IMR-90 (cell line): ENCODE measurements at regions not wholly inside any gene's neighbourhood (a gene's known extent, or its start where the extent isn't known, plus 50 kb on each side); places are given as distances from the start of the nearest gene placed in this dataset.

Experiments used
- ATAC-seq: fragments of 200-7000 bp; cut with Tn5 transposase; 2 replicates; pipeline ENCODE4 v1.9.1; 2020; ENCODE audit warnings: low read depth, mild to moderate bottlenecking, moderate library complexity
- BruUV-seq: library from RNA; stranded (reverse); fragments of 400-500 nt; replicated peaks from 2 replicates; lab custom pipeline; 2021; lab: Mats Ljungman, UMichigan
- CTCF ChIA-PET: fragments of 300-600 bp; formaldehyde crosslinking; extraction: SDS; loops from one replicate; lab custom pipeline; 2021; ENCODE audit warnings: antibody characterized with exemption; lab: Yijun Ruan, JAX
- POLR2A ChIA-PET: fragments of 300-600 bp; sonication (Branson Sonifier 250); formaldehyde crosslinking; loops from one replicate; lab custom pipeline; 2022; ENCODE audit warnings: antibody characterized with exemption; ENCODE audit not compliant: unreplicated experiment; lab: Charles Lee
- DNase-seq: peaks from one replicate; pipeline ENCODE4 v3.0.0; 2013
- H2AFZ ChIP-seq: replicated peaks from 2 replicates; pipeline ENCODE3; 2013; ENCODE audit warnings: low read length, mild to moderate bottlenecking; ENCODE audit not compliant: poor library complexity
- H2AK5ac ChIP-seq: 2 replicates; pipeline ENCODE4 v1.6.1; 2013; ENCODE audit warnings: low read depth, low read length, inconsistent platforms
- H2AK9ac ChIP-seq: replicated peaks from 2 replicates; pipeline ENCODE3; 2013; ENCODE audit warnings: mild to moderate bottlenecking, low read depth, low read length, moderate library complexity; ENCODE audit not compliant: poor library complexity
- H2BK120ac ChIP-seq: 2 replicates; pipeline ENCODE4 v1.6.1; 2013; ENCODE audit warnings: low read depth, low read length, inconsistent platforms
- H2BK15ac ChIP-seq: 3 replicates; pipeline ENCODE4 v1.6.1; 2013; ENCODE audit warnings: low read depth, low read length, inconsistent platforms
- H2BK20ac ChIP-seq: 2 replicates; pipeline ENCODE4 v1.6.1; 2013; ENCODE audit warnings: low read depth, mild to moderate bottlenecking, inconsistent platforms, low read length, moderate library complexity
- H2BK5ac ChIP-seq: 2 replicates; pipeline ENCODE4 v1.6.1; 2013; ENCODE audit warnings: mild to moderate bottlenecking, low read depth, low read length, inconsistent platforms; ENCODE audit not compliant: poor library complexity, severe bottlenecking
- H3K14ac ChIP-seq: replicated peaks from 2 replicates; pipeline ENCODE4 v1.6.1; 2013; ENCODE audit warnings: low read depth, low read length, inconsistent platforms
- H3K18ac ChIP-seq: 2 replicates; pipeline ENCODE4 v1.6.1; 2013; ENCODE audit warnings: low read depth, low read length, control low read depth
- H3K23ac ChIP-seq: 2 replicates; pipeline ENCODE4 v1.6.1; 2013; ENCODE audit warnings: low read depth, low read length, inconsistent platforms
- H3K27ac ChIP-seq: 2 replicates; pipeline ENCODE4 v1.5.1; 2013; ENCODE audit warnings: mild to moderate bottlenecking, control low read depth, low read length; ENCODE audit not compliant: insufficient read depth
- H3K27me3 ChIP-seq: 2 replicates; pipeline ENCODE4 v1.6.1; 2013; ENCODE audit warnings: low read length; ENCODE audit not compliant: control insufficient read depth, insufficient read depth
- H3K36me3 ChIP-seq: 2 replicates; pipeline ENCODE4 v1.6.1; 2013; ENCODE audit warnings: low read length, mixed read lengths; ENCODE audit not compliant: control insufficient read depth, insufficient read depth
- H3K4ac ChIP-seq: 2 replicates; pipeline ENCODE4 v1.6.1; 2013; ENCODE audit warnings: low read depth, low read length, inconsistent platforms
- H3K4me1 ChIP-seq: 2 replicates; pipeline ENCODE4 v1.6.1; 2013; ENCODE audit warnings: low read length, mixed read lengths; ENCODE audit not compliant: control insufficient read depth, insufficient read depth
- H3K4me2 ChIP-seq: 2 replicates; pipeline ENCODE4 v1.6.1; 2013; ENCODE audit warnings: low read depth, mild to moderate bottlenecking, control low read depth, low read length, moderate library complexity
- H3K4me3 ChIP-seq: 2 replicates; pipeline ENCODE4 v1.5.1; 2013; ENCODE audit warnings: low read depth, mild to moderate bottlenecking, control low read depth, low read length, moderate library complexity; ENCODE audit not compliant: insufficient read depth
- H3K56ac ChIP-seq: 2 replicates; pipeline ENCODE4 v1.6.1; 2013; ENCODE audit warnings: low read length, inconsistent platforms; ENCODE audit not compliant: insufficient read depth; ENCODE audit errors: extremely low read depth
- H3K79me1 ChIP-seq, 2 experiments: 2 replicates each; pipeline ENCODE4 v1.6.1; 2013; ENCODE audit warnings: low read length in 2 of 2, inconsistent platforms in 1 of 2, low read depth in 1 of 2
- H3K9ac ChIP-seq: 2 replicates; pipeline ENCODE4 v1.6.1; 2013; ENCODE audit warnings: low read depth, low read length, control low read depth
- H3K9me1 ChIP-seq: 2 replicates; pipeline ENCODE4 v1.6.1; 2013; ENCODE audit warnings: low read length, inconsistent platforms; ENCODE audit not compliant: insufficient read depth
- H3K9me3 ChIP-seq: 2 replicates; pipeline ENCODE4 v1.6.1; 2013; ENCODE audit warnings: low read length; ENCODE audit not compliant: control insufficient read depth, insufficient read depth
- H4K20me1 ChIP-seq: 2 replicates; pipeline ENCODE4 v1.6.1; 2013; ENCODE audit warnings: low read length, inconsistent platforms; ENCODE audit not compliant: insufficient read depth
- H4K5ac ChIP-seq: 2 replicates; pipeline ENCODE4 v1.6.1; 2013; ENCODE audit warnings: mild to moderate bottlenecking, low read depth, low read length, control low read depth
- H4K8ac ChIP-seq, 2 experiments: 2 replicates each; pipeline ENCODE4 v1.6.1; 2013; ENCODE audit warnings: low read depth in 2 of 2, low read length in 2 of 2, control low read depth in 1 of 2, inconsistent platforms in 1 of 2
- H4K91ac ChIP-seq: 2 replicates; pipeline ENCODE4 v1.6.1; 2013; ENCODE audit warnings: low read depth, low read length, inconsistent platforms; ENCODE audit not compliant: insufficient read depth
- CEBPB ChIP-seq: IDR thresholded peaks from 2 replicates; pipeline ENCODE4 v1.6.1; 2012; ENCODE audit warnings: low read depth, low read length, improper control_type of control experiment
- MAFK ChIP-seq: IDR thresholded peaks from 2 replicates; pipeline ENCODE4 v1.6.1; 2012; ENCODE audit warnings: low read depth, low read length, improper control_type of control experiment
- WGBS, 2 experiments: methylation state at CpG; one replicate each; pipeline versions ENCODE4 v1.1.5 to v1.1.7; 2013; ENCODE audit warnings: missing lambda C conversion rate in 2 of 2; ENCODE audit not compliant: insufficient read length in 1 of 2; ENCODE audit errors: extremely low coverage in 2 of 2; 5-methylcytosine and 5-hydroxymethylcytosine counted together
- dilution Hi-C: fragments of 300-500 bp; cut with HindIII; formaldehyde crosslinking; loops from one replicate; pipeline ENCODE4 v1.14.3; 2018; ENCODE audit warnings: low sequenced_read_pairs; ENCODE audit not compliant: unreplicated experiment
- in situ Hi-C: fragments of 300-500 bp; cut with MboI; formaldehyde crosslinking; loops from 3 replicates; pipeline ENCODE4 v1.14.3; 2019; ENCODE audit warnings: low sequenced_read_pairs, inconsistent platforms, mixed read lengths
- intact Hi-C: fragments of 100-400 bp; cut with micrococcal nuclease; formaldehyde crosslinking; loops from 2 replicates; pipeline ENCODE4 v1.10.0; 2022
- TF ChIP-seq, protein P1 (sequence below): fragments of 150-350 bp; IDR thresholded peaks from 2 replicates; pipeline ENCODE4 v1.6.1; 2016; ENCODE audit warnings: low read depth, mild to moderate bottlenecking, low read length, moderate library complexity, borderline replicate concordance

DNA sequence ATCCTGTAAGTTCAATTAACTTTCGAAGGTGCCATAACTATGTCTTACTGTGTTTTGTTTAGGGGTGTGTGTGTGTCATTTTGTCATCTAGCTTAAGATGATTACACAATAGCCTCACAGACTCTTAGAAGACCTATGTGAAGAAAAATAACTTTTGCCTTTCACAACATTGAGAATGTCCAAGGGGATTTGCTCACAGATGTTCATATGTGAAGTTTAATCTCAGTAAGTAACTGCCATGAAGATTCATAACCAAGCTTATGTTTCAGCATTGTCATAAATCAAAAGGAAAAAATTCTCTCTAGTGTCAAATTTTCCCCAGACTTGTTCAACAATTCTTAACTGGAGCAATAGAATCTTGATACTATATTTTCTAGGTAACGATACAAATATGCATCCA, 226.1 kb upstream of the PRKD1 start:
- Histone ChIP-seq H3K18ac (no peak overlapping the region), H3K56ac (no peak overlapping the region), H2AK5ac (no peak overlapping the region), H3K4ac (no peak overlapping the region), H2BK20ac (no peak overlapping the region), H3K4me2 (no peak overlapping the region), H2AFZ (no peak overlapping the region), H2BK15ac (no peak overlapping the region), H3K23ac (no peak overlapping the region), H3K9ac (no peak overlapping the region), H3K14ac (no peak overlapping the region), H2BK5ac (no peak overlapping the region), H4K5ac (no peak overlapping the region), H3K4me3 (no peak overlapping the region), H2BK120ac (no peak overlapping the region), H3K79me1 (no peaks in the 10 kb centered on the region), H2AK9ac (no peak overlapping the region), H4K20me1 (no peaks in the 10 kb centered on the region), H4K91ac (no peak overlapping the region), H3K9me3 (no peaks in the 10 kb centered on the region), H3K36me3 (no peaks in the 10 kb centered on the region), H3K9me1 (no peaks in the 10 kb centered on the region), H3K27ac (no peak overlapping the region), H3K4me1 (peaks cover 2% of the 10 kb centered on the region; the same call in 1 of the 2 replicates), H4K8ac (no peak overlapping the region), H3K27me3 (no peaks in the 10 kb centered on the region)
- POLR2A ChIA-PET: no interaction called here
- no CpG with 5 or more reads among the region's 2 CpGs for WGBS, 2 experiments
- intact Hi-C loops: no loop called here
- dilution Hi-C loops: no loop called here
- CTCF ChIA-PET: interaction anchor here (1.4 kb wide), 1 partner anchor 117 kb away, joined by 4 read pairs; no protein-coding TSS in a partner anchor
- no peak for DNase-seq
- no peak for ATAC-seq
- in situ Hi-C loops: no loop called here
- no TSS peak for BruUV-seq
- TF ChIP-seq CEBPB (peak; percentile 68), MAFK (no peak)
- TF ChIP-seq, protein P1, sequence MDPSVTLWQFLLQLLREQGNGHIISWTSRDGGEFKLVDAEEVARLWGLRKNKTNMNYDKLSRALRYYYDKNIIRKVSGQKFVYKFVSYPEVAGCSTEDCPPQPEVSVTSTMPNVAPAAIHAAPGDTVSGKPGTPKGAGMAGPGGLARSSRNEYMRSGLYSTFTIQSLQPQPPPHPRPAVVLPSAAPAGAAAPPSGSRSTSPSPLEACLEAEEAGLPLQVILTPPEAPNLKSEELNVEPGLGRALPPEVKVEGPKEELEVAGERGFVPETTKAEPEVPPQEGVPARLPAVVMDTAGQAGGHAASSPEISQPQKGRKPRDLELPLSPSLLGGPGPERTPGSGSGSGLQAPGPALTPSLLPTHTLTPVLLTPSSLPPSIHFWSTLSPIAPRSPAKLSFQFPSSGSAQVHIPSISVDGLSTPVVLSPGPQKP: no peak
